K562 (cell line): ENCODE measurements at regions not wholly inside any gene's neighbourhood (a gene's known extent, or its start where the extent isn't known, plus 50 kb on each side); places are given as distances from the start of the nearest gene placed in this dataset.

Source experiments
- ATF7 ChIP-seq: fragments of 450-650 bp; IDR thresholded peaks from 2 replicates; pipeline ENCODE4 v1.7.1; 2014; ENCODE audit warnings: mild to moderate bottlenecking, moderate library complexity
- FOXP1 ChIP-seq: sonication (generic); formaldehyde crosslinking; IDR thresholded peaks from 2 replicates; pipeline ENCODE4 v1.8.0; 2022; ENCODE audit warnings: mild to moderate bottlenecking, missing genetic modification reagents
- KAT2B ChIP-seq: IDR thresholded peaks from one replicate; pipeline ENCODE4 v1.6.1; 2012; ENCODE audit warnings: low read depth, mild to moderate bottlenecking, control low read depth, inconsistent platforms, low read length, moderate library complexity
- MTA3 ChIP-seq: fragments of 450-650 bp; formaldehyde crosslinking; IDR thresholded peaks from 2 replicates; pipeline ENCODE4 v1.6.1; 2017; ENCODE audit warnings: mild to moderate bottlenecking, borderline replicate concordance
- MYC ChIP-seq, 2 experiments: fragments of 250-450 bp in 1 of 2; sonication (Bioruptor Pico) in 1 of 2; IDR thresholded peaks; 2 replicates each; pipeline versions ENCODE4 v1.5.1 to v1.6.1; 2012 to 2021; ENCODE audit warnings: low read depth in 2 of 2, borderline replicate concordance in 1 of 2, improper control_type of control experiment in 1 of 2, low read length in 1 of 2, mild to moderate bottlenecking in 1 of 2, moderate library complexity in 1 of 2
- POLR2AphosphoS5 ChIP-seq: IDR thresholded peaks from 2 replicates; pipeline ENCODE4 v1.6.1; 2011; ENCODE audit warnings: mild to moderate bottlenecking, low read depth, low read length, moderate library complexity; ENCODE audit not compliant: control insufficient read depth, insufficient read depth
- SETDB1 ChIP-seq: IDR thresholded peaks from one replicate; pipeline ENCODE4 v1.6.1; 2012; ENCODE audit warnings: low read length, control low read depth, inconsistent platforms
- SMC3 ChIP-seq: conservative IDR thresholded peaks from 2 replicates; pipeline ENCODE4 v1.6.1; 2011; ENCODE audit warnings: low read depth, low read length, improper control_type of control experiment; ENCODE audit not compliant: insufficient read depth
- U2AF2 ChIP-seq: fragments of 200-400 bp; formaldehyde crosslinking; optimal IDR thresholded peaks from 2 replicates; pipeline ENCODE3; 2017; ENCODE audit warnings: low read depth, mild to moderate bottlenecking, low read length
- ZC3H11A ChIP-seq: IDR thresholded peaks from 2 replicates; pipeline ENCODE4 v1.6.1; 2012; ENCODE audit warnings: low read depth, low read length, improper control_type of control experiment
- ZNF175 ChIP-seq: fragments of 200-800 bp; sonication (Bioruptor generic); IDR thresholded peaks from 2 replicates; pipeline ENCODE4 v1.6.1; 2016; ENCODE audit warnings: low read depth, mild to moderate bottlenecking, missing genetic modification characterization, missing compliant biosample characterization
- TF ChIP-seq, protein P1 (sequence below), 2 experiments: fragments of 200-800 bp in 1 of 2; sonication (Bioruptor generic) in 1 of 2; sonication (generic) in 1 of 2; formaldehyde crosslinking in 1 of 2; IDR thresholded peaks in 1 of 2; conservative IDR thresholded peaks in 1 of 2; 2 replicates each; pipeline versions ENCODE4 v1.5.0 to v1.6.1; 2016 to 2020; ENCODE audit warnings: missing compliant biosample characterization in 1 of 2, missing genetic modification characterization in 1 of 2, missing genetic modification reagents in 1 of 2
- TF ChIP-seq, protein P2 (sequence below): fragments of 450-650 bp; IDR thresholded peaks from 2 replicates; pipeline ENCODE4 v1.6.1; 2018; ENCODE audit not compliant: partially characterized antibody

DNA sequence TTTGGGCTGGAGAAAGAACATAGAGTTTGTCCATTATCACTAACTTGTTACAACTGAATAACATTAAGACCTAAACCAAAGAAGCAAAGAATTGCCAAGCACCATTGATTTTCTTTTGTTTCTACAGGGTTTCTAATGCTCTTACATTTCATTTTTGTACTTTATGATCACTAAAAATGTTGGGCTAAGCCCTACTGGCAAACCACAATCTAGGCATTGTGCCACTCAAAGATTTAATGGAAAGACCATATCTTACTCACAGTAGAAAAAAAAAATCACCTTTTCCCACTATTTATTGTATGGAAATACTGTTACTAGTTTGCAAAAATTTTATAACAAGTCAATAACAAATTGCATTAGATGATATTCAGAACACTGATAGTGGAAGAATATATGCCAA is 447.4 kb upstream of the PKDCC start:
- TF ChIP-seq SETDB1, result no peak
- TF ChIP-seq ATF7, result no peak
- TF ChIP-seq, protein P1, sequence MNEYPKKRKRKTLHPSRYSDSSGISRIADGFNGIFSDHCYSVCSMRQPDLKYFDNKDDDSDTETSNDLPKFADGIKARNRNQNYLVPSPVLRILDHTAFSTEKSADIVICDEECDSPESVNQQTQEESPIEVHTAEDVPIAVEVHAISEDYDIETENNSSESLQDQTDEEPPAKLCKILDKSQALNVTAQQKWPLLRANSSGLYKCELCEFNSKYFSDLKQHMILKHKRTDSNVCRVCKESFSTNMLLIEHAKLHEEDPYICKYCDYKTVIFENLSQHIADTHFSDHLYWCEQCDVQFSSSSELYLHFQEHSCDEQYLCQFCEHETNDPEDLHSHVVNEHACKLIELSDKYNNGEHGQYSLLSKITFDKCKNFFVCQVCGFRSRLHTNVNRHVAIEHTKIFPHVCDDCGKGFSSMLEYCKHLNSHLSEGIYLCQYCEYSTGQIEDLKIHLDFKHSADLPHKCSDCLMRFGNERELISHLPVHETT (CRISPR knock-in tag; conservative IDR thresholded peaks at IDR 0.05 in 1 of 2, IDR thresholded peaks at IDR 0.05 in 1 of 2), result no peak
- TF ChIP-seq MYC (IDR thresholded peaks at IDR 0.05; ENCODE audit: low read depth, low read length), result no peak
- no peak for TF ChIP-seq MYC (CRISPR knock-in tag; IDR thresholded peaks at IDR 0.05; ENCODE audit: borderline replicate concordance, low read depth)
- TF ChIP-seq SMC3, result no peak
- TF ChIP-seq U2AF2, result no peak
- no peak for TF ChIP-seq ZNF175
- no peak for TF ChIP-seq KAT2B
- TF ChIP-seq, protein P2, sequence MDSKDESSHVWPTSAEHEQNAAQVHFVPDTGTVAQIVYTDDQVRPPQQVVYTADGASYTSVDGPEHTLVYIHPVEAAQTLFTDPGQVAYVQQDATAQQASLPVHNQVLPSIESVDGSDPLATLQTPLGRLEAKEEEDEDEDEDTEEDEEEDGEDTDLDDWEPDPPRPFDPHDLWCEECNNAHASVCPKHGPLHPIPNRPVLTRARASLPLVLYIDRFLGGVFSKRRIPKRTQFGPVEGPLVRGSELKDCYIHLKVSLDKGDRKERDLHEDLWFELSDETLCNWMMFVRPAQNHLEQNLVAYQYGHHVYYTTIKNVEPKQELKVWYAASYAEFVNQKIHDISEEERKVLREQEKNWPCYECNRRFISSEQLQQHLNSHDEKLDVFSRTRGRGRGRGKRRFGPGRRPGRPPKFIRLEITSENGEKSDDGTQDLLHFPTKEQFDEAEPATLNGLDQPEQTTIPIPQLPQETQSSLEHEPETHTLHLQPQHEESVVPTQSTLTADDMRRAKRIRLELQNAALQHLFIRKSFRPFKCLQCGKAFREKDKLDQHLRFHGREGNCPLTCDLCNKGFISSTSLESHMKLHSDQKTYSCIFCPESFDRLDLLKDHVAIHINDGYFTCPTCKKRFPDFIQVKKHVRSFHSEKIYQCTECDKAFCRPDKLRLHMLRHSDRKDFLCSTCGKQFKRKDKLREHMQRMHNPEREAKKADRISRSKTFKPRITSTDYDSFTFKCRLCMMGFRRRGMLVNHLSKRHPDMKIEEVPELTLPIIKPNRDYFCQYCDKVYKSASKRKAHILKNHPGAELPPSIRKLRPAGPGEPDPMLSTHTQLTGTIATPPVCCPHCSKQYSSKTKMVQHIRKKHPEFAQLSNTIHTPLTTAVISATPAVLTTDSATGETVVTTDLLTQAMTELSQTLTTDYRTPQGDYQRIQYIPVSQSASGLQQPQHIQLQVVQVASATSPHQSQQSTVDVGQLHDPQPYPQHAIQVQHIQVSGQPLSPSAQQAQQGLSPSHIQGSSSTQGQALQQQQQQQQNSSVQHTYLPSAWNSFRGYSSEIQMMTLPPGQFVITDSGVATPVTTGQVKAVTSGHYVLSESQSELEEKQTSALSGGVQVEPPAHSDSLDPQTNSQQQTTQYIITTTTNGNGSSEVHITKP, result no peak
- TF ChIP-seq MTA3, result no peak
- no peak for TF ChIP-seq POLR2AphosphoS5
- TF ChIP-seq ZC3H11A, result no peak
- no peak for TF ChIP-seq FOXP1
